Neural cell (in vitro differentiated cells): ENCODE measurements at regions not wholly inside any gene's neighbourhood (a gene's known extent, or its start where the extent isn't known, plus 50 kb on each side); places are given as distances from the start of the nearest gene placed in this dataset.

Source experiments
- H2AFZ ChIP-seq: fragments of 200-600, 300-800 bp; sonication (generic), shearing (Covaris generic); 2 replicates; pipeline ENCODE4 v1.6.0; 2014; ENCODE audit warnings: low read depth, mild to moderate bottlenecking, antibody characterized with exemption, low read length, moderate library complexity
- H3F3A ChIP-seq: fragments of 200-600 bp; shearing (Covaris generic); 2 replicates; pipeline ENCODE4 v1.6.1; 2016; ENCODE audit warnings: mild to moderate bottlenecking, moderate library complexity, mixed read lengths, antibody characterized with exemption, low read length; ENCODE audit not compliant: insufficient read depth, poor library complexity, severe bottlenecking
- H3K27ac ChIP-seq: fragments of 200-600, 300-800 bp; sonication (generic), shearing (Covaris generic); 2 replicates; pipeline ENCODE4 v1.5.1; 2014; ENCODE audit warnings: mild to moderate bottlenecking, low read length, moderate library complexity
- H3K27me3 ChIP-seq: fragments of 300-800, 200-600 bp; sonication (generic), shearing (Covaris generic); 2 replicates; pipeline ENCODE4 v1.6.0; 2014; ENCODE audit warnings: mild to moderate bottlenecking, low read depth, low read length, moderate library complexity; ENCODE audit not compliant: insufficient read depth
- H3K36me3 ChIP-seq: fragments of 300-800, 200-600 bp; sonication (generic), shearing (Covaris generic); 2 replicates; pipeline ENCODE4 v1.5.1; 2014; ENCODE audit warnings: mild to moderate bottlenecking, antibody characterized with exemption, low read length, moderate library complexity; ENCODE audit not compliant: insufficient read depth
- H3K4me2 ChIP-seq: fragments of 300-800, 200-600 bp; sonication (generic), shearing (Covaris generic); 2 replicates; pipeline ENCODE4 v1.6.0; 2014; ENCODE audit warnings: mild to moderate bottlenecking, low read length
- H3K4me3 ChIP-seq: fragments of 300-800, 200-600 bp; sonication (generic), shearing (Covaris generic); 2 replicates; pipeline ENCODE4 v1.5.1; 2014; ENCODE audit warnings: mild to moderate bottlenecking, low read length, moderate library complexity
- H3K79me2 ChIP-seq: fragments of 200-600 bp; shearing (Covaris generic); replicated peaks from 2 replicates; pipeline ENCODE4 v1.6.0; 2014; ENCODE audit warnings: mild to moderate bottlenecking, low read length, moderate library complexity; ENCODE audit not compliant: insufficient read depth
- H3K9ac ChIP-seq: fragments of 300-800, 200-600 bp; sonication (generic), shearing (Covaris generic); 2 replicates; pipeline ENCODE4 v1.6.1; 2016; ENCODE audit warnings: mild to moderate bottlenecking, low read length, mixed read lengths
- H3K9me2 ChIP-seq: fragments of 200-600 bp; shearing (Covaris generic); 2 replicates; pipeline ENCODE4 v1.6.1; 2016; ENCODE audit warnings: mild to moderate bottlenecking, low read length, mixed read lengths; ENCODE audit not compliant: insufficient read depth
- H3K9me3 ChIP-seq: fragments of 200-600, 300-800 bp; sonication (generic), shearing (Covaris generic); 2 replicates; pipeline ENCODE4 v1.6.1; 2016; ENCODE audit warnings: mild to moderate bottlenecking, mixed run types, low read length, moderate library complexity, mixed read lengths
- H4K20me1 ChIP-seq: fragments of 200-600 bp; shearing (Covaris generic); 2 replicates; pipeline ENCODE4 v1.6.1; 2016; ENCODE audit warnings: mild to moderate bottlenecking, mixed run types; ENCODE audit not compliant: insufficient read depth
- EP300 ChIP-seq: fragments of 450-650 bp; conservative IDR thresholded peaks from 2 replicates; pipeline ENCODE4 v1.6.1; 2014; ENCODE audit warnings: antibody characterized with exemption, mild to moderate bottlenecking, moderate library complexity; ENCODE audit not compliant: poor library complexity, severe bottlenecking
- EZH2 ChIP-seq: fragments of 200-600, 300-800 bp; shearing (Covaris generic), sonication (generic); IDR thresholded peaks from 2 replicates; pipeline ENCODE4 v1.6.1; 2014; ENCODE audit warnings: antibody characterized with exemption, low read length, borderline replicate concordance, mild to moderate bottlenecking; ENCODE audit not compliant: insufficient read depth, poor library complexity, severe bottlenecking
- MXI1 ChIP-seq: fragments of 450-650 bp; conservative IDR thresholded peaks from 2 replicates; pipeline ENCODE4 v1.6.1; 2014; ENCODE audit warnings: antibody characterized with exemption, mild to moderate bottlenecking; ENCODE audit not compliant: poor library complexity, severe bottlenecking
- POLR2AphosphoS5 ChIP-seq: IDR thresholded peaks from 2 replicates; pipeline ENCODE4 v1.6.1; 2012
- RAD21 ChIP-seq: fragments of 450-650 bp; conservative IDR thresholded peaks from 2 replicates; pipeline ENCODE4 v1.6.1; 2014; ENCODE audit warnings: antibody characterized with exemption, mild to moderate bottlenecking, moderate library complexity
- SMC3 ChIP-seq: fragments of 450-650 bp; conservative IDR thresholded peaks from 2 replicates; pipeline ENCODE4 v1.6.1; 2014; ENCODE audit warnings: antibody characterized with exemption, mild to moderate bottlenecking, moderate library complexity; ENCODE audit not compliant: poor library complexity
- TAF1 ChIP-seq: IDR thresholded peaks from 2 replicates; pipeline ENCODE4 v1.6.1; 2012; ENCODE audit warnings: low read depth
- TF ChIP-seq, protein P1 (sequence below): fragments of 450-650 bp; IDR thresholded peaks from 2 replicates; pipeline ENCODE4 v1.5.1; 2014; ENCODE audit warnings: antibody characterized with exemption, mild to moderate bottlenecking, moderate library complexity; ENCODE audit not compliant: poor library complexity, severe bottlenecking
- TF ChIP-seq, protein P2 (sequence below): IDR thresholded peaks from 2 replicates; pipeline ENCODE4 v1.6.1; 2012; ENCODE audit warnings: borderline replicate concordance

DNA sequence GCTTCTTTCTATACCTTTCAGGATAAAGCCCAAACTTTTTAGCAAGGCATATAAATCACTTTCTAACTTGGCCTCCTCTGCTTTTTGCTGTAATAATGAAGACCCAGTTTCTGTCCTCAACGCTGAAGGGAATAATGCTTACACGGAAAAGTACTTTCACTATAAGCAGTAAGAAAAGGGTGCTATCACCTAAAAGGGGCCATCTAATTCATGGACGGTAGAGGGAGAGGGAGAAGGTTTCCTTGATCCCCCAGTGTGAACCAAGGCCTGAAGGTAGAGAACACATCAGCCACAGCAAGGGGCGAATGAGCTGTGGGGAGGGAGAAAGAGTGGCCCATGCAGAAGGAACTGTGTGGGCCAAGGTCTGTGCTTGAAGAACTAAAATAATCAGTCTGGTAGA lies 417.7 kb upstream of the CLINT1 start:
- no peaks in the 10 kb centered on the region for H3K27me3 ChIP-seq
- no peaks in the 10 kb centered on the region for H3K36me3 ChIP-seq
- no peak overlapping the region for H2AFZ ChIP-seq

DNA sequence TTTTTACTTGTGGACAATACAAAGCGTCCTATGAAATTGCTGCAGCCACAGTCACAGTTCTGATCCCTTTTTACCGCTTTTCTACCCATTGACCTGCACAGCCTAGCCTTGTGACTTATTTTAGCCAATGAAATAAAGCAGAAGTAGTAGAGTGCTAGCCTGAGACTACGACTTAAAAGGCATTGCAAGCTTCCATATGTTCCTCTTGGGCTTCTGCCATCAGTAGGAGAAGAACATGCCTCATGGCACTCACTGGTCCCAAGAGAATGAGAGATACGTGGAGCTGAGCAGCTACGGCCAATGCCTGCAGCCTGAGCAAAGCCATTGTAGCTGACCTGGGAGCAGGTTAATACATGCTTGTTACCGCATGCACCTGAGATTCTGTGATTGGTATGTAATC lies 416.6 kb upstream of the CLINT1 start:
- H3K9me3 ChIP-seq: no peaks in the 10 kb centered on the region
- H3K4me2 ChIP-seq: no peak overlapping the region
- H3K79me2 ChIP-seq: no peaks in the 10 kb centered on the region
- TF ChIP-seq MXI1: no peak
- no peak overlapping the region for H2AFZ ChIP-seq
- H3F3A ChIP-seq: no peaks in the 10 kb centered on the region
- no peak overlapping the region for H3K9ac ChIP-seq
- no peak overlapping the region for H3K4me3 ChIP-seq
- H3K27ac ChIP-seq: no peak overlapping the region
- no peaks in the 10 kb centered on the region for H3K9me2 ChIP-seq
- H3K36me3 ChIP-seq: no peaks in the 10 kb centered on the region
- no peaks in the 10 kb centered on the region for H4K20me1 ChIP-seq
- H3K27me3 ChIP-seq: no peaks in the 10 kb centered on the region

More for the DNA sequence above, 417.7 kb upstream of the CLINT1 start:
- TF ChIP-seq RAD21: no peak
- TF ChIP-seq EP300: no peak
- H3K9me2 ChIP-seq: no peaks in the 10 kb centered on the region
- H3K4me2 ChIP-seq: no peak overlapping the region
- H3K9me3 ChIP-seq: no peaks in the 10 kb centered on the region
- H3K79me2 ChIP-seq: no peaks in the 10 kb centered on the region
- no peaks in the 10 kb centered on the region for H3F3A ChIP-seq
- no peak overlapping the region for H3K27ac ChIP-seq
- no peaks in the 10 kb centered on the region for H4K20me1 ChIP-seq
- H3K9ac ChIP-seq: no peak overlapping the region
- no peak overlapping the region for H3K4me3 ChIP-seq

DNA sequence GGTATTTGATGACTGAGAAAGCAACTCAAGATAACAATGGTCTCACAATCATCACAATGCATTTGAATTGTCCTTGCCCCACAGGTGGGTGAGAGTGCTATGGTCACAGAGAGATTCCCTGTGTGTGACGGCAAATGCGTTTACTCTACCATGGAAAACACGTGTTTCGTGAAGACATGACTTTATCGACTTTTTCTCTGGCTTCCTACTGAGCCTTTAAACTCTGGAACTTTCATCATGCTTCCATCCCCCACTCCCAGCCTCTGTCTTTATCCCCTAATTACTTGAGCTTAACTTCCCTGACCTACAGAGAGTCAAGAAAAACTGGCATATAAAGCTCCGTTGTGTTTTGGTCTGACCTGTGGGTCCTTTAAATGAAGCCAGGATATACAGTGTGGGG lies 414.1 kb upstream of the CLINT1 start:
- Histone ChIP-seq H4K20me1 (no peaks in the 10 kb centered on the region), H3K4me2 (no peak overlapping the region), H2AFZ (no peak overlapping the region)

More for the DNA sequence above, 414.1 kb upstream of the CLINT1 start:
- no peak for TF ChIP-seq EZH2
- TF ChIP-seq, protein P1, sequence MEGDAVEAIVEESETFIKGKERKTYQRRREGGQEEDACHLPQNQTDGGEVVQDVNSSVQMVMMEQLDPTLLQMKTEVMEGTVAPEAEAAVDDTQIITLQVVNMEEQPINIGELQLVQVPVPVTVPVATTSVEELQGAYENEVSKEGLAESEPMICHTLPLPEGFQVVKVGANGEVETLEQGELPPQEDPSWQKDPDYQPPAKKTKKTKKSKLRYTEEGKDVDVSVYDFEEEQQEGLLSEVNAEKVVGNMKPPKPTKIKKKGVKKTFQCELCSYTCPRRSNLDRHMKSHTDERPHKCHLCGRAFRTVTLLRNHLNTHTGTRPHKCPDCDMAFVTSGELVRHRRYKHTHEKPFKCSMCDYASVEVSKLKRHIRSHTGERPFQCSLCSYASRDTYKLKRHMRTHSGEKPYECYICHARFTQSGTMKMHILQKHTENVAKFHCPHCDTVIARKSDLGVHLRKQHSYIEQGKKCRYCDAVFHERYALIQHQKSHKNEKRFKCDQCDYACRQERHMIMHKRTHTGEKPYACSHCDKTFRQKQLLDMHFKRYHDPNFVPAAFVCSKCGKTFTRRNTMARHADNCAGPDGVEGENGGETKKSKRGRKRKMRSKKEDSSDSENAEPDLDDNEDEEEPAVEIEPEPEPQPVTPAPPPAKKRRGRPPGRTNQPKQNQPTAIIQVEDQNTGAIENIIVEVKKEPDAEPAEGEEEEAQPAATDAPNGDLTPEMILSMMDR: no peak
- TF ChIP-seq SMC3: no peak
- no peak for TF ChIP-seq POLR2AphosphoS5
- TF ChIP-seq MXI1: no peak
- TF ChIP-seq TAF1: no peak
- TF ChIP-seq, protein P2, sequence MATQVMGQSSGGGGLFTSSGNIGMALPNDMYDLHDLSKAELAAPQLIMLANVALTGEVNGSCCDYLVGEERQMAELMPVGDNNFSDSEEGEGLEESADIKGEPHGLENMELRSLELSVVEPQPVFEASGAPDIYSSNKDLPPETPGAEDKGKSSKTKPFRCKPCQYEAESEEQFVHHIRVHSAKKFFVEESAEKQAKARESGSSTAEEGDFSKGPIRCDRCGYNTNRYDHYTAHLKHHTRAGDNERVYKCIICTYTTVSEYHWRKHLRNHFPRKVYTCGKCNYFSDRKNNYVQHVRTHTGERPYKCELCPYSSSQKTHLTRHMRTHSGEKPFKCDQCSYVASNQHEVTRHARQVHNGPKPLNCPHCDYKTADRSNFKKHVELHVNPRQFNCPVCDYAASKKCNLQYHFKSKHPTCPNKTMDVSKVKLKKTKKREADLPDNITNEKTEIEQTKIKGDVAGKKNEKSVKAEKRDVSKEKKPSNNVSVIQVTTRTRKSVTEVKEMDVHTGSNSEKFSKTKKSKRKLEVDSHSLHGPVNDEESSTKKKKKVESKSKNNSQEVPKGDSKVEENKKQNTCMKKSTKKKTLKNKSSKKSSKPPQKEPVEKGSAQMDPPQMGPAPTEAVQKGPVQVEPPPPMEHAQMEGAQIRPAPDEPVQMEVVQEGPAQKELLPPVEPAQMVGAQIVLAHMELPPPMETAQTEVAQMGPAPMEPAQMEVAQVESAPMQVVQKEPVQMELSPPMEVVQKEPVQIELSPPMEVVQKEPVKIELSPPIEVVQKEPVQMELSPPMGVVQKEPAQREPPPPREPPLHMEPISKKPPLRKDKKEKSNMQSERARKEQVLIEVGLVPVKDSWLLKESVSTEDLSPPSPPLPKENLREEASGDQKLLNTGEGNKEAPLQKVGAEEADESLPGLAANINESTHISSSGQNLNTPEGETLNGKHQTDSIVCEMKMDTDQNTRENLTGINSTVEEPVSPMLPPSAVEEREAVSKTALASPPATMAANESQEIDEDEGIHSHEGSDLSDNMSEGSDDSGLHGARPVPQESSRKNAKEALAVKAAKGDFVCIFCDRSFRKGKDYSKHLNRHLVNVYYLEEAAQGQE: no peak
- TF ChIP-seq EP300: no peak
- no peak for TF ChIP-seq RAD21
- no peaks in the 10 kb centered on the region for H3K9me3 ChIP-seq
- H3K27me3 ChIP-seq: no peaks in the 10 kb centered on the region
- H3K4me3 ChIP-seq: no peak overlapping the region
- no peak overlapping the region for H3K9ac ChIP-seq
- H3K27ac ChIP-seq: no peak overlapping the region
- no peaks in the 10 kb centered on the region for H3K79me2 ChIP-seq
- H3F3A ChIP-seq: no peaks in the 10 kb centered on the region
- H3K9me2 ChIP-seq: no peaks in the 10 kb centered on the region
- H3K36me3 ChIP-seq: no peaks in the 10 kb centered on the region
